Kidney epithelial cell (primary cell): ENCODE measurements at regions not wholly inside any gene's neighbourhood (a gene's known extent, or its start where the extent isn't known, plus 50 kb on each side); places are given as distances from the start of the nearest gene placed in this dataset.
A peak's percentile ranks its signal among the peaks of the same experiment; 100 is the strongest.

Experiments used
- DNase-seq: peaks from one replicate; pipeline ENCODE4 v3.0.0-alpha.2; 2010; ENCODE audit warnings: low read depth
- H3K27me3 ChIP-seq: 2 replicates; pipeline ENCODE4 v1.6.0; 2011; ENCODE audit warnings: low read length; ENCODE audit not compliant: control insufficient read depth, insufficient read depth
- H3K36me3 ChIP-seq: 2 replicates; pipeline ENCODE4 v1.5.1; 2011; ENCODE audit warnings: low read length; ENCODE audit not compliant: control insufficient read depth, insufficient read depth
- H3K4me3 ChIP-seq: 2 replicates; pipeline ENCODE4 v1.5.1; 2011; ENCODE audit warnings: low read depth, mild to moderate bottlenecking, control low read depth, low read length
- TF ChIP-seq, protein P1 (sequence below): IDR thresholded peaks from 2 replicates; pipeline ENCODE4 v1.5.1; 2011; ENCODE audit warnings: mild to moderate bottlenecking, moderate library complexity, low read length, control low read depth, inconsistent platforms; ENCODE audit not compliant: insufficient read depth, poor library complexity, severe bottlenecking

DNA sequence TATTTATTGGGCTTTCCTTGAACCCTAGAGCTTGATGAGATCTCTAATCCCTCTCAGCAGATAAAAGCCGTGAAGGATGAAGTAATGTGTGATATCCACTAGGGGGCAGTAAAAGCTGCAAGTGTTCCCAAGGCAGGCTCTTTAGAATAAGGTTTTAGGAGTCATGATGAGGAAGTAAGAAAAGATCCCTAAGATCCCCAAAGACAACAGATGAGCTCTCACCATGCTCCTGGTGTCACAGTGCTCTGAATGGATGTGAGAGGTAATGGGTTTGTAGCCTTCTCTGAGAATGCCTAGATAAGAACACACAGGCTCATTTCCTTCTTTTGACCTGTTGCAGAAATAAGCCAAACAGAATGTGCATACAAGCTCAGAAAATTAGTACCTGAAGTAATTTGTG lies 70.4 kb upstream of the ITPRID1 start:
- H3K4me3 ChIP-seq: no peak overlapping the region
- TF ChIP-seq, protein P1, sequence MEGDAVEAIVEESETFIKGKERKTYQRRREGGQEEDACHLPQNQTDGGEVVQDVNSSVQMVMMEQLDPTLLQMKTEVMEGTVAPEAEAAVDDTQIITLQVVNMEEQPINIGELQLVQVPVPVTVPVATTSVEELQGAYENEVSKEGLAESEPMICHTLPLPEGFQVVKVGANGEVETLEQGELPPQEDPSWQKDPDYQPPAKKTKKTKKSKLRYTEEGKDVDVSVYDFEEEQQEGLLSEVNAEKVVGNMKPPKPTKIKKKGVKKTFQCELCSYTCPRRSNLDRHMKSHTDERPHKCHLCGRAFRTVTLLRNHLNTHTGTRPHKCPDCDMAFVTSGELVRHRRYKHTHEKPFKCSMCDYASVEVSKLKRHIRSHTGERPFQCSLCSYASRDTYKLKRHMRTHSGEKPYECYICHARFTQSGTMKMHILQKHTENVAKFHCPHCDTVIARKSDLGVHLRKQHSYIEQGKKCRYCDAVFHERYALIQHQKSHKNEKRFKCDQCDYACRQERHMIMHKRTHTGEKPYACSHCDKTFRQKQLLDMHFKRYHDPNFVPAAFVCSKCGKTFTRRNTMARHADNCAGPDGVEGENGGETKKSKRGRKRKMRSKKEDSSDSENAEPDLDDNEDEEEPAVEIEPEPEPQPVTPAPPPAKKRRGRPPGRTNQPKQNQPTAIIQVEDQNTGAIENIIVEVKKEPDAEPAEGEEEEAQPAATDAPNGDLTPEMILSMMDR: peak; percentile 78
- no peaks in the 10 kb centered on the region for H3K36me3 ChIP-seq
- H3K27me3 ChIP-seq: no peaks in the 10 kb centered on the region
- peak; percentile 18 for DNase-seq

DNA sequence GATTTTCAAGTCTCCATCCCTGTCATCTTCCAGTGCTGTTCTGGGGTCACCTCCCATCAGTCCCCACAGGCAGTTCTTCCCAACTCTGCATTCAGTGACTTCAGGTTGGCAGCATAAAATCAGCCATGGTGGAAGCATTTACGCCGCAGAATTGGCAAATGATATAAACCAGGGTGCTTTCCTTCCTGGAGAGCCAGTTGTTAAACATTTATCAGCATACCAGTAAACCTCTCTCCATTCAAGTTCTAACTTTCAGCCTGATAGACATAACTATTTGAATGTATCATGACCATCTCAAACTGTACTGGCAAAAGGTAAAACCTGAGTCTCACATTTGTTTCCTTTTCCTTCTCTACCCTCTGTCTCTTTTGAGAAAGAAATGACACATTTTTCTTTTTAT lies 69.7 kb upstream of the ITPRID1 start:
- no peak for DNase-seq
- Histone ChIP-seq H3K27me3 (no peaks in the 10 kb centered on the region), H3K36me3 (no peaks in the 10 kb centered on the region), H3K4me3 (no peak overlapping the region)
- TF ChIP-seq, protein P1: no peak

DNA sequence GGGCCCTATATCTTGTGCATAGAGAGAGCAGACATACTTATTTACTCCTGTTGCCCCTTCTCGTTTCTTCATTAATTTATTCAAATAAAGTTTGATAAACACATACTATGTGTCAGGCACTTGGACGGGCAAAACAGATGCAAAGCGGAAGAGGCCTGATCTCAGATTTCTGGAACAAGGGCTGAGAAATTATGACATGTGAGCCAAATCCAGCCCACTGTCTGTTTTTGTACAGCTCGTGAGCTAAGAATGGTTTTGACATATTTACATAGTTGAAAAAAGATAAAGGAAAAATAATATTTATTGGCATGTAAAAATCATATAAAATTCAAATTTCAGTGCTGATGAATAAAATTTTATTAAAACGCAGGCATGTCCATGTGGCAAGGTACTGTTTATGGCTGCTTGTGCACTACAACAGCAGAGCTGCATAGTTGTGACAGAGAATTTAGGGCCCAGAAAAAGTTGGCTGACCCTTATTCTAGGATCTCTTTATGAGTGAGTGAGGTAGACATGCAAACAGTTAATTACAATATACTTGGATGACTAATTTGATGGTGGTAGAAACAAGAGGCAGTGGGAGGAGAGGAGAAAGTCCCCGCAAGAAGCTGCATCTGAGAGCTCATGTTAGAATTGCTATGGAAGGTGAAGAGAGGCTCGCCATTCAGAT lies 68.1 kb upstream of the ITPRID1 start:
- H3K4me3 ChIP-seq: no peak overlapping the region
- DNase-seq: no peak
- no peaks in the 10 kb centered on the region for H3K27me3 ChIP-seq
- TF ChIP-seq, protein P1: no peak
- H3K36me3 ChIP-seq: no peaks in the 10 kb centered on the region

DNA sequence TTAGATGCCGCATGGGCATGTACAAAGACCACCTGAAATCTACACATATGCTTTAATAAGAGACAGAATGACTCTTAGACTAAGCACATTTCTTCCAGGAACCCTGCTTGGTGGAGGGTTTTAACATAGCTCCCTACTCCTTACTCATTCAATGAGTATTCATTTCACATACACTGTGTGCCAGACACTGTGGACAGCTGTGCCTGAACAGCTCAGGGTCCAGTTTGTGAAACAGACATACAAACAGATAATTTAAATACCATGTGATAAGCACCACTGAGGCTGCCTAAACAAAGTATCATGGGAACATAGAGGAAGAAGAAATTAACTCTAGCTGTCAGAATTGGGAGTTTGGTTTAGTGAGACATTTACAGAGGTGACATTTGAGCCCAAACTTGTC lies 65.2 kb upstream of the ITPRID1 start:
- no peak for DNase-seq
- Histone ChIP-seq H3K36me3 (no peaks in the 10 kb centered on the region), H3K4me3 (no peak overlapping the region), H3K27me3 (no peaks in the 10 kb centered on the region)
- TF ChIP-seq, protein P1: no peak

DNA sequence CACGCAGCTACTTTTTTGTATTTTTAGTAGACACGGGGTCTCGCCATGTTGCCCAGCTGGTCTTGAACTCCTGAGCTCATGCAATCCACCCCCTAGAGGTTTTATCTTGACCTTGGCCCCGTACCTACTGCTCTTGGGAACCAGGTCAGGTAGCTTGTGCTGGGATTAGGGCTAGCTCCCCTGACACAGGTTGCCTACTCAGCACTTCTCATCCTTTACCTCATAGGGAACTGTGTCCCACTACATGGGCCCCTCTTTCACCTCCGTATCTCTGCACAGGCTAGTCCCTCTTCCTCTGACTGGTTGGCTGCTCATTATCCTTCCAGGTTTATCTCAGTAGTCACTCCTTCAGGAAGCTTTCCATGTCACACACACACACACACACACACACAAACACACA lies 58.0 kb upstream of the ITPRID1 start:
- Histone ChIP-seq H3K4me3 (no peak overlapping the region), H3K36me3 (no peaks in the 10 kb centered on the region), H3K27me3 (no peaks in the 10 kb centered on the region)
- DNase-seq: no peak
- TF ChIP-seq, protein P1: no peak
